ENCODE measurements at regions not wholly inside any gene's neighbourhood (a gene's known extent, or its start where the extent isn't known, plus 50 kb on each side); places are given as distances from the start of the nearest gene placed in this dataset.

GRCh38 chr10:36170142-36170719 lies 528.1 kb upstream of the FZD8 start:
- no peaks in the 10 kb centered on the region for H3K9me3 Mint-ChIP-seq
- no peaks in the 10 kb centered on the region for H3K27me3 Mint-ChIP-seq (ENCODE audit: low read depth)
- DNase-seq (no peak), ATAC-seq (no peak)
- no peaks in the 10 kb centered on the region for H3K36me3 Mint-ChIP-seq (ENCODE audit: insufficient read depth)
- H3K4me1 Mint-ChIP-seq (ENCODE audit: low read depth): no peaks in the 10 kb centered on the region
- H3K4me3 Mint-ChIP-seq: no peak overlapping the region

GRCh38 chr10:36168777-36169176 lies 526.7 kb upstream of the FZD8 start:
- no peak overlapping the region for H3K4me3 Mint-ChIP-seq
- H3K9me3 Mint-ChIP-seq: no peaks in the 10 kb centered on the region
- DNase-seq: no peak
- no peak for ATAC-seq
- no peaks in the 10 kb centered on the region for H3K36me3 Mint-ChIP-seq (ENCODE audit: insufficient read depth)
- H3K4me1 Mint-ChIP-seq (ENCODE audit: low read depth): no peaks in the 10 kb centered on the region
- H3K27me3 Mint-ChIP-seq (ENCODE audit: low read depth): no peaks in the 10 kb centered on the region

- Mint-ChIP-seq H3K9me3 (no peaks in the 10 kb centered on the region), H3K36me3 (ENCODE audit: insufficient read depth) (no peaks in the 10 kb centered on the region)
- no peak for ATAC-seq
Observed at GRCh38 chr10:36164556-36165504, 522.7 kb upstream of the FZD8 start.

GRCh38 chr10:36163827-36164226 lies 521.7 kb upstream of the FZD8 start:
- Mint-ChIP-seq H3K27me3 (ENCODE audit: low read depth) (no peaks in the 10 kb centered on the region), H3K4me3 (no peak overlapping the region), H3K36me3 (ENCODE audit: insufficient read depth) (no peaks in the 10 kb centered on the region), H3K4me1 (ENCODE audit: low read depth) (no peaks in the 10 kb centered on the region), H3K9me3 (peaks cover 1% of the 10 kb centered on the region)
- DNase-seq (no peak), ATAC-seq (no peak)

More at GRCh38 chr10:36164556-36165504, 522.7 kb upstream of the FZD8 start:
- no peak for DNase-seq
- Mint-ChIP-seq H3K27me3 (ENCODE audit: low read depth) (no peaks in the 10 kb centered on the region), H3K4me1 (ENCODE audit: low read depth) (no peaks in the 10 kb centered on the region), H3K4me3 (no peak overlapping the region)

GRCh38 chr10:36157486-36157885 lies 515.4 kb upstream of the FZD8 start:
- Mint-ChIP-seq H3K36me3 (ENCODE audit: insufficient read depth) (no peaks in the 10 kb centered on the region), H3K9me3 (peaks cover 5% of the 10 kb centered on the region), H3K4me1 (ENCODE audit: low read depth) (no peaks in the 10 kb centered on the region), H3K27me3 (ENCODE audit: low read depth) (no peaks in the 10 kb centered on the region), H3K4me3 (no peak overlapping the region)
- ATAC-seq (no peak), DNase-seq (no peak)

- H3K4me3 Mint-ChIP-seq: no peak overlapping the region
- DNase-seq (no peak), ATAC-seq (no peak)
- no peaks in the 10 kb centered on the region for H3K27me3 Mint-ChIP-seq (ENCODE audit: low read depth)
- H3K36me3 Mint-ChIP-seq (ENCODE audit: insufficient read depth): no peaks in the 10 kb centered on the region
- no peaks in the 10 kb centered on the region for H3K4me1 Mint-ChIP-seq (ENCODE audit: low read depth)
- H3K9me3 Mint-ChIP-seq: peaks cover 14% of the 10 kb centered on the region
Observed at GRCh38 chr10:36148207-36148606, 506.1 kb upstream of the FZD8 start.

GRCh38 chr10:36147529-36147928 lies 505.4 kb upstream of the FZD8 start:
- H3K4me1 Mint-ChIP-seq (ENCODE audit: low read depth): no peaks in the 10 kb centered on the region
- DNase-seq (no peak), ATAC-seq (no peak)
- H3K9me3 Mint-ChIP-seq: peaks cover 14% of the 10 kb centered on the region
- no peaks in the 10 kb centered on the region for H3K27me3 Mint-ChIP-seq (ENCODE audit: low read depth)
- no peaks in the 10 kb centered on the region for H3K36me3 Mint-ChIP-seq (ENCODE audit: insufficient read depth)
- H3K4me3 Mint-ChIP-seq: no peak overlapping the region

- no peak overlapping the region for H3K4me3 Mint-ChIP-seq
- ATAC-seq: no peak
- no peaks in the 10 kb centered on the region for H3K27me3 Mint-ChIP-seq (ENCODE audit: low read depth)
- no peaks in the 10 kb centered on the region for H3K36me3 Mint-ChIP-seq (ENCODE audit: insufficient read depth)
- no peak for DNase-seq
- peaks cover 16% of the 10 kb centered on the region for H3K9me3 Mint-ChIP-seq
- no peaks in the 10 kb centered on the region for H3K4me1 Mint-ChIP-seq (ENCODE audit: low read depth)
Observed at GRCh38 chr10:36141856-36142560, 499.9 kb upstream of the FZD8 start.

GRCh38 chr10:36129051-36129450 lies 487.0 kb upstream of the FZD8 start:
- H3K36me3 Mint-ChIP-seq (ENCODE audit: insufficient read depth): no peaks in the 10 kb centered on the region
- no peak for ATAC-seq
- no peaks in the 10 kb centered on the region for H3K4me1 Mint-ChIP-seq (ENCODE audit: low read depth)

GRCh38 chr10:36126076-36126475 lies 484.0 kb upstream of the FZD8 start:
- no peak for DNase-seq
- no peak for ATAC-seq
- Mint-ChIP-seq H3K36me3 (ENCODE audit: insufficient read depth) (no peaks in the 10 kb centered on the region), H3K9me3 (peaks cover 5% of the 10 kb centered on the region), H3K27me3 (ENCODE audit: low read depth) (no peaks in the 10 kb centered on the region), H3K4me1 (ENCODE audit: low read depth) (no peaks in the 10 kb centered on the region), H3K4me3 (no peak overlapping the region)

More at GRCh38 chr10:36129051-36129450, 487.0 kb upstream of the FZD8 start:
- H3K27me3 Mint-ChIP-seq (ENCODE audit: low read depth): no peaks in the 10 kb centered on the region
- peaks cover 3% of the 10 kb centered on the region for H3K9me3 Mint-ChIP-seq
- no peak for DNase-seq
- H3K4me3 Mint-ChIP-seq: no peak overlapping the region

GRCh38 chr10:36119455-36119854 lies 477.4 kb upstream of the FZD8 start:
- ATAC-seq (no peak), DNase-seq (no peak)
- no peaks in the 10 kb centered on the region for H3K4me1 Mint-ChIP-seq (ENCODE audit: low read depth)
- H3K27me3 Mint-ChIP-seq (ENCODE audit: low read depth): no peaks in the 10 kb centered on the region
- H3K9me3 Mint-ChIP-seq: peaks cover 9% of the 10 kb centered on the region
- H3K4me3 Mint-ChIP-seq: no peak overlapping the region
- no peaks in the 10 kb centered on the region for H3K36me3 Mint-ChIP-seq (ENCODE audit: insufficient read depth)

GRCh38 chr10:36118314-36118713 lies 476.2 kb upstream of the FZD8 start:
- H3K9me3 Mint-ChIP-seq: peaks cover 3% of the 10 kb centered on the region
- ATAC-seq (no peak), DNase-seq (no peak)
- H3K36me3 Mint-ChIP-seq (ENCODE audit: insufficient read depth): no peaks in the 10 kb centered on the region
- no peaks in the 10 kb centered on the region for H3K4me1 Mint-ChIP-seq (ENCODE audit: low read depth)
- no peaks in the 10 kb centered on the region for H3K27me3 Mint-ChIP-seq (ENCODE audit: low read depth)
- no peak overlapping the region for H3K4me3 Mint-ChIP-seq

- Mint-ChIP-seq H3K4me1 (ENCODE audit: low read depth) (no peaks in the 10 kb centered on the region), H3K9me3 (peaks cover 3% of the 10 kb centered on the region), H3K4me3 (no peak overlapping the region), H3K36me3 (ENCODE audit: insufficient read depth) (no peaks in the 10 kb centered on the region), H3K27me3 (ENCODE audit: low read depth) (no peaks in the 10 kb centered on the region)
- DNase-seq: no peak
- ATAC-seq: no peak
Observed at GRCh38 chr10:36117890-36118289, 475.8 kb upstream of the FZD8 start.

- no peaks in the 10 kb centered on the region for H3K36me3 Mint-ChIP-seq (ENCODE audit: insufficient read depth)
- DNase-seq (no peak), ATAC-seq (no peak)
- H3K27me3 Mint-ChIP-seq (ENCODE audit: low read depth): no peaks in the 10 kb centered on the region
- no peaks in the 10 kb centered on the region for H3K4me1 Mint-ChIP-seq (ENCODE audit: low read depth)
- no peak overlapping the region for H3K4me3 Mint-ChIP-seq
- H3K9me3 Mint-ChIP-seq: peaks cover 3% of the 10 kb centered on the region
Observed at GRCh38 chr10:36117231-36117630, 475.1 kb upstream of the FZD8 start.
